PC-3 (cell line): ENCODE measurements at regions not wholly inside any gene's neighbourhood (a gene's known extent, or its start where the extent isn't known, plus 50 kb on each side); places are given as distances from the start of the nearest gene placed in this dataset.

Experiments used
- ATAC-seq: fragments of 200-7000 bp; cut with Tn5 transposase; 2 replicates; pipeline ENCODE4 v1.9.1; 2020; ENCODE audit warnings: mild to moderate bottlenecking, moderate library complexity
- BruUV-seq: library from RNA; stranded (reverse); fragments of 400-500 nt; replicated peaks from 2 replicates; lab custom pipeline; 2021; lab: Mats Ljungman, UMichigan
- CTCF ChIA-PET: fragments of 300-600 bp; sonication (Branson Sonifier 250); formaldehyde crosslinking; loops from one replicate; lab custom pipeline; 2022; ENCODE audit warnings: antibody characterized with exemption; lab: Charles Lee
- POLR2A ChIA-PET: fragments of 300-600 bp; sonication (Branson Sonifier 250); formaldehyde crosslinking; loops from one replicate; lab custom pipeline; 2022; ENCODE audit warnings: antibody characterized with exemption; ENCODE audit not compliant: unreplicated experiment; lab: Charles Lee
- DNase-seq: peaks from one replicate; pipeline ENCODE4 v3.0.0-alpha.2; 2015
- H2AFZ ChIP-seq: fragments of 300-600 bp; sonication (generic); 2 replicates; pipeline ENCODE4 v1.6.0; 2016; ENCODE audit warnings: antibody characterized with exemption, low read length
- H3F3A ChIP-seq: fragments of 300-600 bp; sonication (generic); one replicate; pipeline ENCODE4 v1.6.0; 2017; ENCODE audit warnings: antibody characterized with exemption, low read length, control low read depth, mild to moderate bottlenecking; ENCODE audit not compliant: unreplicated experiment
- H3K27ac ChIP-seq: fragments of 300-600 bp; sonication (generic); 2 replicates; pipeline ENCODE4 v1.5.1; 2016; ENCODE audit warnings: mild to moderate bottlenecking, low read length
- H3K27me3 ChIP-seq: fragments of 300-600 bp; sonication (generic); 2 replicates; pipeline ENCODE4 v1.6.1; 2016; ENCODE audit warnings: low read length, mixed read lengths
- H3K36me3 ChIP-seq: fragments of 300-600 bp; sonication (generic); 2 replicates; pipeline ENCODE4 v1.6.1; 2016; ENCODE audit warnings: low read depth, mixed run types, low read length, mixed read lengths
- H3K4me1 ChIP-seq: fragments of 300-600 bp; sonication (generic); 2 replicates; pipeline ENCODE4 v1.5.1; 2016; ENCODE audit warnings: low read length; ENCODE audit not compliant: insufficient read depth
- H3K4me2 ChIP-seq: fragments of 300-600 bp; sonication (generic); 2 replicates; pipeline ENCODE4 v1.6.0; 2016; ENCODE audit warnings: low read length
- H3K4me3 ChIP-seq: fragments of 300-600 bp; sonication (generic); 2 replicates; pipeline ENCODE4 v1.5.1; 2016; ENCODE audit warnings: mild to moderate bottlenecking, low read length, mixed read lengths
- H3K79me2 ChIP-seq: fragments of 300-600 bp; sonication (generic); 2 replicates; pipeline ENCODE4 v1.6.1; 2017; ENCODE audit warnings: low read length, mixed read lengths
- H3K9ac ChIP-seq: fragments of 300-600 bp; sonication (generic); 2 replicates; pipeline ENCODE4 v1.6.0; 2016; ENCODE audit warnings: mild to moderate bottlenecking, low read length
- H3K9me2 ChIP-seq: fragments of 300-600 bp; sonication (generic); replicated peaks from 2 replicates; pipeline ENCODE4 v1.6.1; 2016; ENCODE audit warnings: mixed run types, low read length, mixed read lengths
- H3K9me3 ChIP-seq: fragments of 300-600 bp; sonication (generic); 2 replicates; pipeline ENCODE4 v1.6.1; 2016; ENCODE audit warnings: low read length, mixed read lengths
- H4K20me1 ChIP-seq: fragments of 300-600 bp; sonication (generic); 2 replicates; pipeline ENCODE4 v1.6.1; 2016; ENCODE audit warnings: low read length, mixed read lengths
- CTCF ChIP-seq: fragments of 300-600 bp; sonication (generic); conservative IDR thresholded peaks from 2 replicates; pipeline ENCODE4 v1.5.1; 2017; ENCODE audit warnings: antibody characterized with exemption, low read depth, mild to moderate bottlenecking, low read length
- EZH2 ChIP-seq: fragments of 300-600 bp; sonication (generic); IDR thresholded peaks from one replicate; pipeline ENCODE4 v1.6.1; 2017; ENCODE audit warnings: antibody characterized with exemption, mild to moderate bottlenecking, low read length; ENCODE audit not compliant: unreplicated experiment
- EZH2phosphoT487 ChIP-seq: fragments of 300-600 bp; sonication (generic); IDR thresholded peaks from 2 replicates; pipeline ENCODE4 v1.6.1; 2018; ENCODE audit warnings: mild to moderate bottlenecking, antibody characterized with exemption, low read length, borderline replicate concordance
- intact Hi-C: fragments of 100-400 bp; cut with micrococcal nuclease; formaldehyde crosslinking; loops from 2 replicates; pipeline ENCODE4 v1.9.0; 2023

DNA sequence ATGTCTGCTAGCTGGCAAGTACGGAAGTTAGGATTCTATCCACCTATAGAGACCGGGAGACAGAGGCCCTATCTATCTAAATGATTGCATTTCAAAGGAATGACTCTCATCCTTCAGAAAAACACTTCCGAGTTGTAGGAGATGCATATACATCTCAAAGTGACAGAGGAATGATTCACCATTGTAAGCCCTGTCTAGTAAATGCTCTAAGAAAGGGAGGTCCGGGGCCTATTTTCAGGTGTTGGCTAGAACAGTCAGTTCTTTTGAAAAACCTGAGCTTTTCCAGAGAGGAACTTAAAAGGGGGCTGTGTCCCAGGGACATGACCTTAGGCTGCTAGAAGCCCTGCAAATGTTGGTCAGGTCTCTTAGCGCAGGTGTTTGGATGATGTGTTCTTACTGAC, 262.9 kb upstream of the IL1RAPL1 start:
- Histone ChIP-seq H3K9me3 (no peaks in the 10 kb centered on the region), H3K4me2 (no peak overlapping the region), H3K79me2 (no peaks in the 10 kb centered on the region), H3K36me3 (no peaks in the 10 kb centered on the region), H3K9me2 (no peaks in the 10 kb centered on the region), H3K4me1 (no peaks in the 10 kb centered on the region), H2AFZ (no peak overlapping the region), H3F3A (no peaks in the 10 kb centered on the region), H4K20me1 (no peaks in the 10 kb centered on the region), H3K27ac (no peak overlapping the region), H3K4me3 (no peak overlapping the region), H3K27me3 (no peaks in the 10 kb centered on the region), H3K9ac (no peak overlapping the region)
- ChIA-PET POLR2A (no interaction called here), CTCF (no interaction called here)
- TF ChIP-seq EZH2phosphoT487 = no peak
- TF ChIP-seq CTCF = no peak
- no peak for TF ChIP-seq EZH2
- ATAC-seq (peak; percentile 22; the same call in 1 of the 2 replicates), DNase-seq (peak; percentile 40)
- intact Hi-C loops = no loop called here
- BruUV-seq = no TSS peak

GRCh38 chrX:28321286-28321685, 266.0 kb upstream of the IL1RAPL1 start:
- H3K36me3 ChIP-seq = no peaks in the 10 kb centered on the region
- no peak overlapping the region for H3K27ac ChIP-seq
- CTCF ChIA-PET = no interaction called here
- H3K79me2 ChIP-seq = no peaks in the 10 kb centered on the region
- no peaks in the 10 kb centered on the region for H3F3A ChIP-seq
- ATAC-seq (no peak), DNase-seq (no peak)
- H3K9ac ChIP-seq = no peak overlapping the region
- no peaks in the 10 kb centered on the region for H3K27me3 ChIP-seq
- BruUV-seq = no TSS peak
- no peaks in the 10 kb centered on the region for H4K20me1 ChIP-seq
- no peaks in the 10 kb centered on the region for H3K9me2 ChIP-seq
- H3K4me2 ChIP-seq = no peak overlapping the region
- no peak overlapping the region for H3K4me3 ChIP-seq
- H3K9me3 ChIP-seq = no peaks in the 10 kb centered on the region
- TF ChIP-seq EZH2 (no peak), EZH2phosphoT487 (no peak), CTCF (no peak)
- H2AFZ ChIP-seq = no peak overlapping the region
- intact Hi-C loops = no loop called here
- no peaks in the 10 kb centered on the region for H3K4me1 ChIP-seq
- POLR2A ChIA-PET = no interaction called here

GRCh38 chrX:28312965-28313364, 274.3 kb upstream of the IL1RAPL1 start:
- H3K9ac ChIP-seq = peak overlapping the region; percentile 52
- CTCF ChIA-PET = interaction anchor here (0.6 kb wide), 1 partner anchor 10 kb away, joined by 3 read pairs; no protein-coding TSS in a partner anchor
- peak overlapping the region; percentile 88 for H3K27ac ChIP-seq
- no peaks in the 10 kb centered on the region for H3K9me3 ChIP-seq
- no peak for TF ChIP-seq EZH2
- TF ChIP-seq CTCF = no peak
- no peak for TF ChIP-seq EZH2phosphoT487
- POLR2A ChIA-PET = no interaction called here
- H3K36me3 ChIP-seq = no peaks in the 10 kb centered on the region
- no peaks in the 10 kb centered on the region for H3K9me2 ChIP-seq
- DNase-seq = peak; percentile 61
- H3K27me3 ChIP-seq = no peaks in the 10 kb centered on the region
- H3K79me2 ChIP-seq = no peaks in the 10 kb centered on the region
- no peaks in the 10 kb centered on the region for H3F3A ChIP-seq
- peak overlapping the region; percentile 83 for H3K4me2 ChIP-seq
- peaks cover 26% of the 10 kb centered on the region for H3K4me1 ChIP-seq
- H3K4me3 ChIP-seq = 0 out of 2 replicates have a peak overlapping the region, but pooled peaks have one; percentile 23
- no peak overlapping the region for H2AFZ ChIP-seq
- BruUV-seq = no TSS peak
- H4K20me1 ChIP-seq = no peaks in the 10 kb centered on the region
- intact Hi-C loops = loop anchor here (2.0 kb wide), 2 partner anchors 78 to 270 kb away; no protein-coding TSS in a partner anchor
- ATAC-seq = peak; percentile 78
